ENCODE measurements at regions not wholly inside any gene's neighbourhood (a gene's known extent, or its start where the extent isn't known, plus 50 kb on each side); places are given as distances from the start of the nearest gene placed in this dataset.
A peak's percentile ranks its signal among the peaks of the same experiment; 100 is the strongest.

GRCh38 chr3:35932995-35933394, 293.7 kb downstream of the ARPP21 start:
- TF ChIP-seq, protein P1, sequence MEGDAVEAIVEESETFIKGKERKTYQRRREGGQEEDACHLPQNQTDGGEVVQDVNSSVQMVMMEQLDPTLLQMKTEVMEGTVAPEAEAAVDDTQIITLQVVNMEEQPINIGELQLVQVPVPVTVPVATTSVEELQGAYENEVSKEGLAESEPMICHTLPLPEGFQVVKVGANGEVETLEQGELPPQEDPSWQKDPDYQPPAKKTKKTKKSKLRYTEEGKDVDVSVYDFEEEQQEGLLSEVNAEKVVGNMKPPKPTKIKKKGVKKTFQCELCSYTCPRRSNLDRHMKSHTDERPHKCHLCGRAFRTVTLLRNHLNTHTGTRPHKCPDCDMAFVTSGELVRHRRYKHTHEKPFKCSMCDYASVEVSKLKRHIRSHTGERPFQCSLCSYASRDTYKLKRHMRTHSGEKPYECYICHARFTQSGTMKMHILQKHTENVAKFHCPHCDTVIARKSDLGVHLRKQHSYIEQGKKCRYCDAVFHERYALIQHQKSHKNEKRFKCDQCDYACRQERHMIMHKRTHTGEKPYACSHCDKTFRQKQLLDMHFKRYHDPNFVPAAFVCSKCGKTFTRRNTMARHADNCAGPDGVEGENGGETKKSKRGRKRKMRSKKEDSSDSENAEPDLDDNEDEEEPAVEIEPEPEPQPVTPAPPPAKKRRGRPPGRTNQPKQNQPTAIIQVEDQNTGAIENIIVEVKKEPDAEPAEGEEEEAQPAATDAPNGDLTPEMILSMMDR (IDR thresholded peaks at IDR 0.05; ENCODE audit: low read depth, low read length), result no peak
- Histone ChIP-seq H3K36me3 (no peaks in the 10 kb centered on the region), H3K4me3 (ENCODE audit: low read depth, low read length) (no peak overlapping the region), H3K4me1 (no peaks in the 10 kb centered on the region), H3K9me3 (no peaks in the 10 kb centered on the region), H3K27me3 (no peaks in the 10 kb centered on the region)
- peak; percentile 15 for DNase-seq

DNA sequence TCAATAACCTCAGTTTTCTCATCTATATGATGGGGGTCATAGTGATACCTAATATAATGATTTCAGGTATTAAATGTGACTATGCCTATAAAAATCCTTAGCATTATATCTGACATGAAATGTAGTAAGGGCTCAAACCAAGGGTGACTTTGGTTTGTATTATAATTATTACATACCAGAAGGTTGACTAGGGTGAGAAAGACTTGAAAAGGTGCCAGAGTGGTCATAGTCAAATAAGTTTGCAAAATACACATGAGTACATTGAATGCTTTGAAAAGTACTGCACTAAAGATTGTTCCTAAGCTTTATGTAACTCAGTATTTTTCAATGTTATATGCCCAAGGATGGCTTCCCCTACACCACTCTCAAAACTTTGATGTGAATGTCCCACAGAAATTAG, 297.2 kb downstream of the ARPP21 start:
- DNase-seq, result no peak
- Histone ChIP-seq H3K4me3 (ENCODE audit: low read depth, low read length) (no peak overlapping the region), H3K27me3 (no peaks in the 10 kb centered on the region), H3K36me3 (no peaks in the 10 kb centered on the region), H3K9me3 (no peaks in the 10 kb centered on the region), H3K4me1 (no peaks in the 10 kb centered on the region)
- TF ChIP-seq, protein P1 (IDR thresholded peaks at IDR 0.05; ENCODE audit: low read depth, low read length), result no peak

DNA sequence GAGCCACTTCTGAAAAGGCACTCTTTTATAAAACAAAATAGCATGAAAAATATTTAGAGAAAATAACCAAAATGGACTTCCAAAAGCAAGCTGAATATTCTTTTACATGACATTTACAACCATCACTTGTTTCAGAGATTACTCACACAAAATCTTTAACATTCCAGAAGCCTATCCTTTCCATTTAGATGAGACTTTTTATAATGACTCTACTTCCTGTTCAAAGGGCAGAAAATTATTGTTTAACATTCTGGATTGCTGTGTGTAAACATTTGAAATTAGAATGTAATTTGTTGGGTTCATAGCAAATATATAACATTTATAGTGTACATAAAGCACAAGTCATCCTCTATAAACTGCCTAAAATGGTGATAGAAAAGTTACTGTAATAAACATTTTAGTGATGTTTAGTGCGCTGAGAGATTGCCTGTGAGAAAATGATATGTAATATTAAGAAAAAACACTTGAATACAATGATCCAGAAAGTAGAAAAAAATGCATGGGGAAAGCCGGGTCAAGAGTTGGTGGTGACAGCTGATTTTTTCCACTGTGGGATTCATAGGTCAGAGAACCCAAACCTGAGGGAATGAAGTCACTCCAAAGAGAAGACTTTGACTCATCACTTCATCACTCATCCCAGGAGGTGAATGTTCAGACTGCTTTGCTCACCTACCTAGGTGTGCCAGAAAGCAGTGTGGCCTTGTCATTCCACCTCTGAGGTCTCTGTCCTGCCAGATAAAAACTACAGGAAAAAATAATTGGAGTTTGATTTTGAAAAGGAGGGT, 305.8 kb downstream of the ARPP21 start:
- H3K27me3 ChIP-seq, result no peaks in the 10 kb centered on the region
- no peaks in the 10 kb centered on the region for H3K36me3 ChIP-seq
- no peaks in the 10 kb centered on the region for H3K4me1 ChIP-seq
- no peak for DNase-seq
- no peak overlapping the region for H3K4me3 ChIP-seq (ENCODE audit: low read depth, low read length)
- TF ChIP-seq, protein P1 (IDR thresholded peaks at IDR 0.05; ENCODE audit: low read depth, low read length), result no peak
- no peaks in the 10 kb centered on the region for H3K9me3 ChIP-seq

DNA sequence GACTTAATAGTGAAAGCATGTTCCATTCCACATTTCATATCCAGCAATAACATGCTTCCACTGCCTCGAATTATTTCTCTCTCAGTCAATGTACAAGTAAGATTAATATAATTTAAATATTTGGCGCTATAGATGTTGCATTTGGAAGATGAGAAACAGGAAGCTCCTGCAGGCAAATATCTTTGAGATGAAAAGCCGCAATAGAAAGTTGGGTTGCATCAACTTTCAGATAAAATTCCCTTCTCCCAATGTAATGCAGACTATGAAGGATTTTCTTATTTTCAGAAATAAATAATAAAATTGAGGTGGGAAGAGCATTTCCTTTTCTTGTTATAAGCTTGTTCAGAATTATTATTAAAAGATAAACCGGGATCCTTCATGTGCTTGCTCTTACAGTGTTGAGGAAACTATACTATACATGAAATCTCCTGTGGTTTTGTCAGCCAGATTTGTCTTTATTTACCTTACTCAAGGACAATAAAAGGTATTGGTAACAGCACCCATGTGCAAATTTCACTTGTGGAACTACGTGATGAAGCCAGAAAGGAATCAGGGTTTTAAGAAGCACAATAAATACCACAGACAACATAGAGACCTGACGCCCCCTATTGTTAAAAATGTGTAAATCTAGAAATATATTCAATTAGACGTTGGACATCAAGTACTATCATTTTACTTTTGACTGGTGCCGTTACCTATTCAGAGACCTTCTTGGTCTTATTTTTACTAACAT, 307.0 kb downstream of the ARPP21 start:
- TF ChIP-seq, protein P1 (IDR thresholded peaks at IDR 0.05; ENCODE audit: low read depth, low read length), result peak; percentile 33; the same call in 1 of the 2 replicates
- no peak for DNase-seq
- Histone ChIP-seq H3K4me1 (no peaks in the 10 kb centered on the region), H3K9me3 (no peaks in the 10 kb centered on the region), H3K27me3 (no peaks in the 10 kb centered on the region), H3K4me3 (ENCODE audit: low read depth, low read length) (no peak overlapping the region), H3K36me3 (no peaks in the 10 kb centered on the region)

GRCh38 chr3:35946854-35947515, 307.7 kb downstream of the ARPP21 start:
- H3K27me3 ChIP-seq, result no peaks in the 10 kb centered on the region
- TF ChIP-seq, protein P1 (IDR thresholded peaks at IDR 0.05; ENCODE audit: low read depth, low read length), result no peak
- no peaks in the 10 kb centered on the region for H3K9me3 ChIP-seq
- H3K4me1 ChIP-seq, result no peaks in the 10 kb centered on the region
- H3K36me3 ChIP-seq, result no peaks in the 10 kb centered on the region
- DNase-seq, result peak; percentile 22
- no peak overlapping the region for H3K4me3 ChIP-seq (ENCODE audit: low read depth, low read length)
